ENCODE measurements at regions not wholly inside any gene's neighbourhood (a gene's known extent, or its start where the extent isn't known, plus 50 kb on each side); places are given as distances from the start of the nearest gene placed in this dataset.

DNA sequence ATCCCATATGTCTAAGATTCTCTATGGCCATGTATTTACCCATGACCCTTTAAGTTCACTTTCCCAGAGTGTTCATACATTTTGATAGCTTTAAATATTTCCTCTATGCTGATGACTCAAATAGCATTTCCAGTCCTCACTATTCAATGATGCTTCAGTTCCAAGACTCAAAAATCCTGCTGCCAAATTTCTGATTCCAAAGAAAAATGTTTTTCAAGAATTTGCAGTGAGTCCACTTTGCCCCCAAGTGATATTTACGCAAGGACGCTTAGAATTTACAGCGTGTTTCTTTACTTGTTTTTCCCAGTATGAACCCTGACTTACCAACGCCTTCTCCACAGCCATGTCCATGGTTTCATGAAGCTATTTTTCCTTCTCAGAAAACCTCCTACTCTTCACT, 127.9 kb upstream of the PCDH18 start:
- intact Hi-C loops (cut with micrococcal nuclease) = no loop called here
- no peaks in the 10 kb centered on the region for H3K4me1 Mint-ChIP-seq (ENCODE audit: low read depth)

DNA sequence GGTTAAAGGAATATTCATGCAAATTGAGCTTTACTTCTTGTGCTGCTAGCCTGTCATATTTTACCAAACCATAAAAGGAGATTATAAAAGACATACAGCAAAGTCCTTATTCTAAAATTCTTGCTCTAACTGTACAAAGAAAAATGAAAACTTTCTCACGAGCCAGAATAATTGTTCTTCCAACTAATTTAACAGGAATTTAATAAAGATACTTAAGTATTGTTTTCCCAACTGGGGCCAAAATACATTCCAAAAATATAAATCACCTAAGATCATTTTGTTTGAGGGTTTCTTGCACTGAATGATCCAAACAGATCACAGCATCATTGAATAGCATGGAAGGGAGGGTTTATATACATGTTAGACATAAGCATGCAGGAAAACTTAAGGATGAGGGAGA, 127.1 kb upstream of the PCDH18 start:
- H3K36me3 Mint-ChIP-seq (ENCODE audit: low read depth) = no peaks in the 10 kb centered on the region
- no peaks in the 10 kb centered on the region for H3K4me1 Mint-ChIP-seq (ENCODE audit: low read depth)
- no peaks in the 10 kb centered on the region for H3K9me3 Mint-ChIP-seq
- intact Hi-C loops (cut with micrococcal nuclease) = no loop called here
- no peak overlapping the region for H3K27ac Mint-ChIP-seq
- no peak overlapping the region for H3K4me3 Mint-ChIP-seq
- no peak for DNase-seq
- no peaks in the 10 kb centered on the region for H3K27me3 Mint-ChIP-seq (ENCODE audit: low read depth)
- CTCF ChIA-PET = interaction anchor here (0.6 kb wide), 1 partner anchor 235 kb away, joined by 3 read pairs; no protein-coding TSS in a partner anchor

More for the DNA sequence above, 127.9 kb upstream of the PCDH18 start:
- no peak overlapping the region for H3K4me3 Mint-ChIP-seq
- DNase-seq = no peak
- H3K36me3 Mint-ChIP-seq (ENCODE audit: low read depth) = no peaks in the 10 kb centered on the region
- no peaks in the 10 kb centered on the region for H3K27me3 Mint-ChIP-seq (ENCODE audit: low read depth)
- H3K9me3 Mint-ChIP-seq = no peaks in the 10 kb centered on the region
- CTCF ChIA-PET = no interaction called here
- no peak overlapping the region for H3K27ac Mint-ChIP-seq

DNA sequence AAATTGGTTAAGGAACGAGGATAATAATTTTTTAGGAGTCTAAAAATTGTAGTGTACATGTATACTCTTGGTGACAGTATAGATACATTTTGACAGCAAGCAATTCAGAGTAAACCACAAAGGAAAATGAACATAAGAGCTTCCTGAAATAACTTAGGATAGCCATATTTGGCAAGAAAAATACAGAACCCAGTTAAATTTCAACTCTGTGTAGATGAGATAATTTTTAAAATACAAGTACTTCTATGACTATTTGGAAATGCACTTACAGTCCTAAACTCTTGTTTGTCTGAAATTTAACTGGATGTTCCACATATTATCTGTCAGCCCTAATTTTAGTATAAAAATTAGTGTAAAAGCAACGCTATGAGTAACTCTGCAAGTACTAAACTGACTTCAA, 124.4 kb upstream of the PCDH18 start:
- H3K36me3 Mint-ChIP-seq (ENCODE audit: low read depth) = no peaks in the 10 kb centered on the region
- no peaks in the 10 kb centered on the region for H3K4me1 Mint-ChIP-seq (ENCODE audit: low read depth)
- H3K27ac Mint-ChIP-seq = no peak overlapping the region
- CTCF ChIA-PET = no interaction called here
- H3K9me3 Mint-ChIP-seq = no peaks in the 10 kb centered on the region
- intact Hi-C loops (cut with micrococcal nuclease) = no loop called here
- no peak for DNase-seq
- H3K27me3 Mint-ChIP-seq (ENCODE audit: low read depth) = no peaks in the 10 kb centered on the region
- no peak overlapping the region for H3K4me3 Mint-ChIP-seq

DNA sequence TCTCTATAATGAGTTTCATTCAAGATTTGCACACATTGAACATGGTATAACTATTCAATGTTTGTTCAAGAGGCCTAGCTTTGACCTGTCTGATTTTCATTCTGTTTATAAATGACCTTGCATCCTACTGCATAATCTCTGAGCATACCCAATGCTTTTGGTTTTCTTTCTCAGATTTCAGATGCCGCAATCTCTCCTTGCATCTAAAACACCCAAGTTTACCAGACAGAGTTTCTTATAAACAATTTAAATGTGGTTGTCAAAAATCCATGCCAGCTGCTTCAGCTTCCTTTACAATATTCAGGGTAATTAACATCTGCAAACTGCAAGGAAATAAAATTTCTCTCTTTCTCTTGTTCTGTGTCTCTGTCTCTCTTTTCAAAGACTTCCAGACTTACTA, 123.0 kb upstream of the PCDH18 start:
- H3K4me1 Mint-ChIP-seq (ENCODE audit: low read depth) = no peaks in the 10 kb centered on the region
- no peaks in the 10 kb centered on the region for H3K36me3 Mint-ChIP-seq (ENCODE audit: low read depth)
- no peak overlapping the region for H3K4me3 Mint-ChIP-seq
- intact Hi-C loops (cut with micrococcal nuclease) = no loop called here
- H3K27ac Mint-ChIP-seq = no peak overlapping the region
- no peaks in the 10 kb centered on the region for H3K27me3 Mint-ChIP-seq (ENCODE audit: low read depth)
- CTCF ChIA-PET = no interaction called here
- DNase-seq = no peak
- no peaks in the 10 kb centered on the region for H3K9me3 Mint-ChIP-seq

DNA sequence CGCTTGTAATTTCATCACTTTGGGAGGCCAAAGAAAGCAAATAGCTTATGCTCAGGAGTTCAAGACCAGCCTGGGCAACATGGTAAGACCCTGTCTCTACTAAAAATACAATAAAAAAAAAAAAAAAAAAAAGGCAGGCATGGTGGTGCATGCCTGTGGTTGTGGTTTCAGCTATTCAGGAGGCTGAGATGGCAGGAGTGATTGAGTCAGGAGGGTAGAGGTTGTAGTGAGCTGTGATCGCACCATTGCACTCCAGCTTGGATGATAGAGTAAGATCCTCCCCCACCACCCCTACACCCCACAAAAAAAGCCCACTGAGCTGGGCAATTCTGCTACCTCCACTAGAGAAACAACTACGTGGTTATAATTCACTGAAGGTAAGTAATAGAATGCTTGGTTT, 118.8 kb upstream of the PCDH18 start:
- DNase-seq = no peak
- no peak overlapping the region for H3K27ac Mint-ChIP-seq
- intact Hi-C loops (cut with micrococcal nuclease) = no loop called here
- no peaks in the 10 kb centered on the region for H3K4me1 Mint-ChIP-seq (ENCODE audit: low read depth)
- H3K4me3 Mint-ChIP-seq = no peak overlapping the region
- peaks cover 2% of the 10 kb centered on the region for H3K9me3 Mint-ChIP-seq
- no peaks in the 10 kb centered on the region for H3K36me3 Mint-ChIP-seq (ENCODE audit: low read depth)
- H3K27me3 Mint-ChIP-seq (ENCODE audit: low read depth) = no peaks in the 10 kb centered on the region
- CTCF ChIA-PET = no interaction called here

DNA sequence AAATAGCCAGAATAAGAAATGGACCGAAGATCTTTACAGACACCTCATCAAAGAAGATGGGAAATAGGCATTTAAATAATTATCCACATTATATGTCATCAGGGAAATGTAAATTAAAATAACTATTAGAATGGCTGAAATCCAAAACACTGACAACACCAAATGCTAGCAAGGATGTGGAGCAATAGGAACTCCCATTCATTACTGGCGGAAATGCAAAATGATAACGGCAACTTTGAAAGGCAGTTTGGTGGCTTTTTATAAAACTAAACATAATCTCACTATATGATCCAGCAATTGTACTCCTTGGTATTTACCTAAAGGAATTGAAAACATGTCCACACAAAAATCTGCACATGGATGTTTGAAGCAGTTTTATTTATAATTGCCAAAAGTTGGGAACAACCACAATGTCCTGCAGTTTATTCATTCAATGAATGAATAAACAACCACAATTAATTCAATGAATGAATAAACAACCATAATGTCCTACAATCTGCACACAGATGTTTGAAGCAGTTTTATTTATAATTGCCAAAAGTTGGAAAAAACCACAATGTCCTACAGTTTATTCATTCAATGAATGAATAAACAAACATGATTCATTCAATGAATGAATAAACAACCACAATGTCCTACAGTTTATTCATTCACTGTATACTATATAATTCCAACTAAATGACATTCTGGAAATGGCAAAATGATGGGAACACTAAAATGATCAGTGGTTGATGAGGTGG, 117.6 kb upstream of the PCDH18 start:
- Mint-ChIP-seq H3K36me3 (ENCODE audit: low read depth) (no peaks in the 10 kb centered on the region), H3K27me3 (ENCODE audit: low read depth) (no peaks in the 10 kb centered on the region), H3K27ac (no peak overlapping the region), H3K4me1 (ENCODE audit: low read depth) (no peaks in the 10 kb centered on the region), H3K9me3 (peaks cover 2% of the 10 kb centered on the region), H3K4me3 (no peak overlapping the region)
- intact Hi-C loops (cut with micrococcal nuclease) = no loop called here
- no peak for DNase-seq
- CTCF ChIA-PET = no interaction called here

DNA sequence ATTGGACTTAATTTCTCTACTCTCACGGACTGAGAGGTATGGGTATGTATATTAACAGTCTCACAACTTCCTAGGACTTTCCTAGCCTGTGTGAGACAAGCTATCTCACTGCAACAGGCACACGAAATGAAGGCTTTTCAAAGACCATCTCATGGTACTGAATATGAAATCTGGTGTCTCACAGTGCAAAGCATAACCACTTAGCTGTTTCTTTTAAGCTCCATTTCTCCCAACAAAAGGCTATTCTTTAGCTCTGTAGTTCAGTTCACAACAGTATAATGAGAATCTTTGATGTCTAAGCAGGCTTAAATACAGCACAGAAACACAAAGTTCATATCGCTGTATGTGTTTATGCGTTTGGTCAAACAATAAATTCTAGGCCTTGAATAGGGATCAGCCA, 116.2 kb upstream of the PCDH18 start:
- Mint-ChIP-seq H3K4me1 (ENCODE audit: low read depth) (no peaks in the 10 kb centered on the region), H3K27me3 (ENCODE audit: low read depth) (no peaks in the 10 kb centered on the region), H3K36me3 (ENCODE audit: low read depth) (no peaks in the 10 kb centered on the region), H3K27ac (no peak overlapping the region), H3K9me3 (peaks cover 4% of the 10 kb centered on the region), H3K4me3 (no peak overlapping the region)
- intact Hi-C loops (cut with micrococcal nuclease) = no loop called here
- CTCF ChIA-PET = no interaction called here
- DNase-seq = no peak

DNA sequence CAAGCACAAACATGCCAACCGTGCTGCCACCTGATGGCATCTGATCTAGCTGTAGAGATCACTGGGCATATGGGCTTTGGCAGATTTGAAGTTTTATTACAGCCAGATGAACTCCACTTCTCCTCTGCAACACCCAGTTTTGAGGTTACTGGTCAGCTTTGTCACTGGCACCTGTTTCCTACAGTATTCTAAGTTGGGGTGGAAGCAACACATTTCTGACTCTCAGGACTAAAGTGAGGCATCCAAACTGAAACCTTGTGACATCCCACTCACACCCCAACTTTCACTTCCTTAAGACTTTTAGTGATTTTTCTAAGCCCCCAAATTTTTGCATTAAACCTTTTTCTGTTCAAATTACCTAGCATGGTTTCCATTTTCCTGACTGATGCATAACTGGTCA, 115.1 kb upstream of the PCDH18 start:
- no peak overlapping the region for H3K27ac Mint-ChIP-seq
- peaks cover 5% of the 10 kb centered on the region for H3K9me3 Mint-ChIP-seq
- H3K4me1 Mint-ChIP-seq (ENCODE audit: low read depth) = no peaks in the 10 kb centered on the region
- no peaks in the 10 kb centered on the region for H3K27me3 Mint-ChIP-seq (ENCODE audit: low read depth)
- intact Hi-C loops (cut with micrococcal nuclease) = no loop called here
- no peak overlapping the region for H3K4me3 Mint-ChIP-seq
- CTCF ChIA-PET = interaction anchor here (0.6 kb wide), 1 partner anchor 488 kb away, joined by 3 read pairs; no protein-coding TSS in a partner anchor
- no peaks in the 10 kb centered on the region for H3K36me3 Mint-ChIP-seq (ENCODE audit: low read depth)
- no peak for DNase-seq

DNA sequence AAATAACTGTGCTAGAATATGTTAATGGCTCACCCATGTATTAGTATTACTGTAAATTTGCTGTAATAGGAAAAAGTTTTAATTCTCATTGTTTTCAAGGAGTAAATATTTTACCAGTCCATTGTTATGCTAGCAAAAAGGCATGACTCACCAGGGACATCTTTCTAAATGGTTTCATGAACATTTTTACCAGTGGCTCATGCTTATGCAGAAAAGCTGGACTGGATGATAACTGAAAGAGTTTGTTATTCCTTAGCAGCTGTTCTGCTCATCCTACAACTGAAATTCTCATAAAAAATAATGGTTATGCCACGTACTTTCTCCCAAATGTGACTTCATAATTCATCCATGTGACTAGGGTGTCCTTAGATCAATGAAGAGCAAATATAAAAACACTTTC, 111.9 kb upstream of the PCDH18 start:
- Mint-ChIP-seq H3K4me3 (no peak overlapping the region), H3K27me3 (ENCODE audit: low read depth) (no peaks in the 10 kb centered on the region), H3K36me3 (ENCODE audit: low read depth) (no peaks in the 10 kb centered on the region), H3K4me1 (ENCODE audit: low read depth) (no peaks in the 10 kb centered on the region), H3K9me3 (peaks cover 6% of the 10 kb centered on the region), H3K27ac (no peak overlapping the region)
- DNase-seq = no peak
- intact Hi-C loops (cut with micrococcal nuclease) = no loop called here
- CTCF ChIA-PET = no interaction called here

DNA sequence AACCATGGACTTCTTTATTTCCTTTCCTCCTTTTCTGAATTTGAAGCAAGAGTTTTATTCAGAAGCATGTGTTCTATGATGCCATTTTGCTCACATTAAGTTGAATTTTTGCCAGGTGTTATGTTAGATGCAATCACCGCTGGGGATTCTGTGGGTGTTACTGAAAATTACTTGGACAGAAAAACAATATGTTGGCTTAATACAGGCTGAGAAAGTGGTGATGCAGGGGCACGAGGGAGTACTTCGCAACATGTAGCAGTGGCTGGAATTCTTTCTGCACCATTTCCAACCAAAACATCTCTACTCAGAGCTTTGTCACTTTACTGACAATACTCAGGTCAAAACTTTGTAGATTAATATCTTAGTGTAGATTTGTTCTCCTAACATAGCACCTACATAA, 109.2 kb upstream of the PCDH18 start:
- Mint-ChIP-seq H3K4me3 (no peak overlapping the region), H3K4me1 (ENCODE audit: low read depth) (no peaks in the 10 kb centered on the region), H3K36me3 (ENCODE audit: low read depth) (no peaks in the 10 kb centered on the region), H3K27ac (no peak overlapping the region), H3K9me3 (peaks cover 5% of the 10 kb centered on the region), H3K27me3 (ENCODE audit: low read depth) (no peaks in the 10 kb centered on the region)
- CTCF ChIA-PET = no interaction called here
- no peak for DNase-seq
- intact Hi-C loops (cut with micrococcal nuclease) = no loop called here

DNA sequence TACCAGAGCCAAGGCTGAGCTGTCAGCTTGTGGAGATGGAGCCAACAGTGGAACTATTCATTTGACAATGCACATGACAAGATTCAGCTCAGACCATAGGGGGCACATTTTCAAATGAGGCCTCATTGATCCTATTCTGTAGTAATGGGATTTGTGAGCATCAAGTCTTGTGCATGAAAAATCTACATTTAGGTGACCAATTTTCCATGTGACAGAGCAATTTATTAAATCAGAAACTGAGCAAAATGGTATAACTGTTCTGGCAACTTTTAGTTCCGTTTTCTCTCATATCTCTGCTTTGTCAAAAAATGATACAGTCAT, 108.5 kb upstream of the PCDH18 start:
- no peak overlapping the region for H3K4me3 Mint-ChIP-seq
- CTCF ChIA-PET = no interaction called here
- intact Hi-C loops (cut with micrococcal nuclease) = no loop called here

DNA sequence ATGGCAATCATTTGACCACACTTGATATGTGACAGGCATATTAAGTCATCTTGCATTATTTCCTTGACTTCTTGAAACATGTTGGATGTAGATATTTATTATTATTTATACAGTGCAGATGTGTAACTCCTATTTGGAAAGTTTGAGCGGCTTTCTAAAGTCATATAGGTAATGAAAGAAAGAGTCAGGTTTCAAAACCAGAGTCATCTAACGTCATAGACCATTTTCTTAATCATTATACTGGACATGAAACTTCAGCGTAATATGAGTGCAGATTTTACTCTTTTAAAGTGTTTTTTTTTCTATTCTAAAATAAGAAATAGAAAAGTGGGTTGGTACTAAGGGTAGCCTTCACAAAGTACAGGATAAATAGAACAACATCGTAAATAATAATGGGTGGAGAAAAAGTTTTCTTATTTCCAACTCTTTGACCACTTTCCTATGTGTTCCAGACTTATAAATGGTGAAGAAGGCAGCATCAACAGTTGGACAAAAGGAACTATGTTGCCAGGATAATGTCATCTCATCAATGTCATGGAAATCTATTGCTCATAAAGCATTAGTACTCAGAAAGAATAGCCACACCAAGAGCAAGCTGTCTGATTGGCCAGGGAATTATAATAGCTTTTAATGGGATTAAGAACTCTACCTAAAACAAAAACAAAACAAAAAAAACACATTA, 108.0 kb upstream of the PCDH18 start:
- H3K36me3 Mint-ChIP-seq (ENCODE audit: low read depth) = no peaks in the 10 kb centered on the region
- peaks cover 5% of the 10 kb centered on the region for H3K9me3 Mint-ChIP-seq
- H3K27me3 Mint-ChIP-seq (ENCODE audit: low read depth) = no peaks in the 10 kb centered on the region
- intact Hi-C loops (cut with micrococcal nuclease) = no loop called here
- CTCF ChIA-PET = no interaction called here
- H3K4me3 Mint-ChIP-seq = no peak overlapping the region
- H3K27ac Mint-ChIP-seq = no peak overlapping the region
- DNase-seq = no peak
- H3K4me1 Mint-ChIP-seq (ENCODE audit: low read depth) = no peaks in the 10 kb centered on the region

More for the DNA sequence above, 108.5 kb upstream of the PCDH18 start:
- DNase-seq = no peak
- Mint-ChIP-seq H3K27me3 (ENCODE audit: low read depth) (no peaks in the 10 kb centered on the region), H3K27ac (no peak overlapping the region), H3K9me3 (peaks cover 5% of the 10 kb centered on the region), H3K4me1 (ENCODE audit: low read depth) (no peaks in the 10 kb centered on the region), H3K36me3 (ENCODE audit: low read depth) (no peaks in the 10 kb centered on the region)

DNA sequence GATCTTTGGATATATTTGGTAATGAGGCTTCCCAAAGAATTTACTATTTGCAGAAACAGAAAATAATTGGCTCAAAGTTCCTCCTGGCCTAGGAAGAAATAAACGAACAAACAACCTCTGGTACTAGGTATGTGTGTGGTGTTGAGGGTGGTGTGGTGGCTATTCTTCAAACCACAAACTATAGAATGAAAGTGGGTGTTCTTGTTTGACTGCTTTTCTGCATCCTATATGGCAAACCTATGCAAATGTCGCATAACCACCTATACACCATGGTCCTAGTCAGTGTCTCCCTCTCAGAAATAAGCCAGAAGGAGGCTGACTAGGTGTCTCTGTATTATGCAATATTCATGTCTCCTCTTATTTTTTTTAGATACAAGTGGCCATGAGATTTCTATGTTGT, 106.6 kb upstream of the PCDH18 start:
- no peak for DNase-seq
- Mint-ChIP-seq H3K9me3 (peaks cover 5% of the 10 kb centered on the region), H3K27ac (no peak overlapping the region), H3K27me3 (ENCODE audit: low read depth) (no peaks in the 10 kb centered on the region), H3K4me3 (no peak overlapping the region), H3K4me1 (ENCODE audit: low read depth) (no peaks in the 10 kb centered on the region), H3K36me3 (ENCODE audit: low read depth) (no peaks in the 10 kb centered on the region)
- intact Hi-C loops (cut with micrococcal nuclease) = no loop called here
- CTCF ChIA-PET = no interaction called here

Data from activated naive CD4-positive, alpha-beta T cell treated with anti-CD3 and anti-CD28 coated beads for 36 hours (primary cell).